PC-9 (cell line): ENCODE measurements at regions not wholly inside any gene's neighbourhood (a gene's known extent, or its start where the extent isn't known, plus 50 kb on each side); places are given as distances from the start of the nearest gene placed in this dataset.
"Not testable (repeated sequence)": the region's sequence is repeated elsewhere in the genome, so short reads cannot be mapped to it uniquely, and the experiment has no call there.

Experiments
- CTCF ChIP-seq: fragments of 200-600 bp; sonication (generic); conservative IDR thresholded peaks from 2 replicates; pipeline ENCODE4 v1.6.1; 2017; ENCODE audit warnings: mixed run types, antibody characterized with exemption, mild to moderate bottlenecking, moderate library complexity
- EZH2 ChIP-seq: fragments of 200-600 bp; sonication (generic); IDR thresholded peaks from 2 replicates; pipeline ENCODE4 v1.8.0; 2017; ENCODE audit warnings: antibody characterized with exemption, low read depth

- not testable (repeated sequence) for TF ChIP-seq CTCF, EZH2
Observed at GRCh38 chr11:37301405-37301804, 703.4 kb upstream of the RAG2 start.
